ENCODE measurements at regions not wholly inside any gene's neighbourhood (a gene's known extent, or its start where the extent isn't known, plus 50 kb on each side); places are given as distances from the start of the nearest gene placed in this dataset.

- Histone ChIP-seq H3K27ac (no peak overlapping the region), H3K4me2 (no peak overlapping the region), H3K9me3 (no peaks in the 10 kb centered on the region), H3K4me3 (no peak overlapping the region), H3K4me1 (no peaks in the 10 kb centered on the region)
- CTCF ChIA-PET = no interaction called here
- no peak for DNase-seq (ENCODE audit: low read depth in 1 of 2, low spot score in 1 of 2)
- 41% methylated on average over 14 of the region's 15 CpGs for WGBS (ENCODE audit: missing lambda C conversion rate)
- FAIRE-seq = no peak
- no peak for ATAC-seq
- TF ChIP-seq NPAS2 (CRISPR knock-in tag; IDR thresholded peaks at IDR 0.05; ENCODE audit: borderline replicate concordance) (no peak), ELK1 (IDR thresholded peaks at IDR 0.05; ENCODE audit: low read depth, low read length) (no peak), EHF (CRISPR knock-in tag; IDR thresholded peaks at IDR 0.05) (no peak), RCOR1 (IDR thresholded peaks at IDR 0.05; ENCODE audit: low read depth, low read length) (no peak)
- POLR2A ChIA-PET = no interaction called here
These were observed 93.8 kb upstream of the SOX1 start for GRCh38 chr13:111973186-111973585.

GRCh38 chr13:111973605-111974340, 93.2 kb upstream of the SOX1 start:
- TF ChIP-seq ESRRA (IDR thresholded peaks at IDR 0.05; ENCODE audit: borderline replicate concordance, low read length) (no peak), SMC3 (IDR thresholded peaks at IDR 0.05) (no peak), RFX5 (IDR thresholded peaks at IDR 0.05) (no peak), KDM1A (IDR thresholded peaks at IDR 0.05; ENCODE audit: low read depth) (no peak), CTCF (IDR thresholded peaks at IDR 0.05) (no peak), BHLHE40 (IDR thresholded peaks at IDR 0.05; ENCODE audit: low read depth, low read length) (no peak), FOSB (CRISPR knock-in tag; IDR thresholded peaks at IDR 0.05) (no peak)
- no peak overlapping the region for H3K4me3 ChIP-seq
- H3K9me3 ChIP-seq = no peaks in the 10 kb centered on the region
- no peak overlapping the region for H3K27ac ChIP-seq
- no peak overlapping the region for H3K4me2 ChIP-seq
- no peak for FAIRE-seq
- no peak for ATAC-seq
- H3K4me1 ChIP-seq = no peaks in the 10 kb centered on the region
- ChIA-PET POLR2A (no interaction called here), CTCF (no interaction called here)
- DNase-seq (ENCODE audit: low read depth in 1 of 2, low spot score in 1 of 2) = no peak
- 42% methylated on average over 15 of the region's 16 CpGs for whole genome bisulfite sequencing (ENCODE audit: missing lambda C conversion rate)

- Histone ChIP-seq H3K4me1 (no peaks in the 10 kb centered on the region), H3K4me3 (no peak overlapping the region), H3K27ac (no peak overlapping the region), H3K9me3 (no peaks in the 10 kb centered on the region), H3K4me2 (no peak overlapping the region)
- CTCF ChIA-PET = no interaction called here
- DNase-seq (ENCODE audit: low read depth in 1 of 2, low spot score in 1 of 2) (no peak), ATAC-seq (no peak), FAIRE-seq (no peak)
- TF ChIP-seq CBX2 (IDR thresholded peaks at IDR 0.05; ENCODE audit: borderline replicate concordance, low read depth) (no peak), PBX3 (IDR thresholded peaks at IDR 0.05) (no peak), NR3C1 (IDR thresholded peaks at IDR 0.05) (no peak), HOXB5 (CRISPR knock-in tag; IDR thresholded peaks at IDR 0.05) (no peak), HES2 (IDR thresholded peaks at IDR 0.05) (no peak), CHD4 (IDR thresholded peaks at IDR 0.05; ENCODE audit: borderline replicate concordance) (no peak), KDM5A (IDR thresholded peaks at IDR 0.05) (no peak), GATA3 (IDR thresholded peaks at IDR 0.05; ENCODE audit: borderline replicate concordance) (no peak), MAFK (IDR thresholded peaks at IDR 0.05; ENCODE audit: partially characterized antibody) (no peak), USF2 (IDR thresholded peaks at IDR 0.05) (no peak), ESRRA (IDR thresholded peaks at IDR 0.05; ENCODE audit: borderline replicate concordance, low read length) (no peak), NFE2L2 (conservative IDR thresholded peaks at IDR 0.05; ENCODE audit: low read length) (no peak), EP300 (IDR thresholded peaks at IDR 0.05) (no peak), HEYL (CRISPR knock-in tag; IDR thresholded peaks at IDR 0.05) (no peak), RAD21 (conservative IDR thresholded peaks at IDR 0.05 in 1 of 2, IDR thresholded peaks at IDR 0.05 in 1 of 2) (no peak), CHD2 (IDR thresholded peaks at IDR 0.05; ENCODE audit: low read length, partially characterized antibody) (no peak), POLR2A (IDR thresholded peaks at IDR 0.05; ENCODE audit: low read length) (no peak), FOXS1 (CRISPR knock-in tag; IDR thresholded peaks at IDR 0.05) (no peak), TP53 (CRISPR knock-in tag; IDR thresholded peaks at IDR 0.05) (no peak), BHLHE40 (IDR thresholded peaks at IDR 0.05; ENCODE audit: low read depth, low read length) (no peak)
- 62% methylated on average over 13 of the region's 13 CpGs for WGBS (ENCODE audit: missing lambda C conversion rate)
- POLR2A ChIA-PET = no interaction called here
These were observed 92.7 kb upstream of the SOX1 start for GRCh38 chr13:111974341-111974640.

All from A549 (cell line).